Stimulated activated CD4-positive, alpha-beta T cell treated with anti-CD3 and anti-CD28 coated beads, Interleukin-12 subunit alpha, Interleukin-12 subunit beta, amount 100 ng/mL, for 4 hours (primary cell): ENCODE measurements at regions not wholly inside any gene's neighbourhood (a gene's known extent, or its start where the extent isn't known, plus 50 kb on each side); places are given as distances from the start of the nearest gene placed in this dataset.

Experiments
- DNase-seq: peaks from one replicate; pipeline ENCODE4 v3.0.0-alpha.2; 2020

DNA sequence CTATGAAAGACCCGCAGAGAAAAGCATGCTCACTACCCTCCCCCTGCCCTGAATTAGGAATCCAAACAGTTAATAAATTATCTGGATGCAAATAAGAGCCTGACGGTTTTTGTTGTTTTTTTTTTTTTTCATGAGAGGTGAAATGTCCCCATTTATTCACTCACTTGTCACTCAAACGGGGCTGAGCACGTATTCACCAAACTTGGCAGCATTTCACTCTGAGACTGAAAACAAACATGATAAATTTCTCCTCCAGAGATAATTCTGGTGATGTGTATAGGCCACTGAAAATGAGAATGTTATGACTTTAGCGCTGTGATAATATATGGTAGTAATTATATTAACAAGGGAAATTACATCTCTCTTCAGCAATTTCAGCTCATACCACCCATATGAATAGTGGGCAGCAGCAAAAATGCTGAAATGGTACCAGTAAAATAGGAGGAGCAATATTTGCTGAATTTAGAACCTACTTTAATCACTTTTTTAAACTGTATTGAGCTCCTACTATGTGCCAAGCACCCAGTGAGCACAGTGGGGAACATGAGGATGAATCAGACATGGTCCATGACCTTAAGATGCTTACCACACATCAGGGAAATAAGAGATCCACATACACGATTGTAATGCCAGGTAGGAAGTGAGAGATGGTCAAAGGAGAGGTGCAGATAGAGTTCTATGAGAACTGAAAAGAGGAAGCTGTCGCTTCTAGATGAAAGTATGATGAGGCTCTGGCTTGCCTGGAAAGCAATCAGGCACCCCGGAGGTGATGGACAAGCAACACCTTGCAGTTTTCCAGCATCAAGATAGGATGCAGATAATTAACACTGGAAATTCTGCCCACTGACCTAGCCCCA lies 286.5 kb upstream of the TMPO start:
- DNase-seq: no peak

GRCh38 chr12:98229540-98229924 lies 285.9 kb upstream of the TMPO start:
- DNase-seq: no peak

GRCh38 chr12:98232753-98233390 lies 282.5 kb upstream of the TMPO start:
- no peak for DNase-seq

GRCh38 chr12:98235301-98235700 lies 280.1 kb upstream of the TMPO start:
- DNase-seq: no peak

- DNase-seq: no peak
Observed at GRCh38 chr12:98238515-98239130, 276.8 kb upstream of the TMPO start.

DNA sequence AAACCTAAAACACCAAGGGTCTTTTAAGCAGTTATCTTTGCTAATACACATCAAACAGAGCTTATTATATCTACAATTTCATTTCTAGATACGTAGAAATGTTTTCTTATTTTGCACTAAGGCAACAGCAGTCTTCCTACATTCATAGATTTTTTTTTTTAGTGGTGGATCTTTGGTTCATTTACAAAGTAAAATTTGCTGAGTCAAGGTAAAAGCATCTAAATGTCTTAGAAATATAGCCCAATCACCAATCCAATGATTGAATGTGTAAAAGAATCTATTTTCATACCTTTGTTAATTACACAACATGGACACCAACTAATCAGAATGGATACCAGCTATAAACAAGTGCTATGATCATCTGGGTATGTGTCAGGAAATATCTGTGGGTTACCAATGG lies 272.2 kb upstream of the TMPO start:
- no peak for DNase-seq

- DNase-seq: no peak
Observed at GRCh38 chr12:98244136-98244535, 271.3 kb upstream of the TMPO start.

GRCh38 chr12:98253207-98254037 lies 262.0 kb upstream of the TMPO start:
- no peak for DNase-seq

DNA sequence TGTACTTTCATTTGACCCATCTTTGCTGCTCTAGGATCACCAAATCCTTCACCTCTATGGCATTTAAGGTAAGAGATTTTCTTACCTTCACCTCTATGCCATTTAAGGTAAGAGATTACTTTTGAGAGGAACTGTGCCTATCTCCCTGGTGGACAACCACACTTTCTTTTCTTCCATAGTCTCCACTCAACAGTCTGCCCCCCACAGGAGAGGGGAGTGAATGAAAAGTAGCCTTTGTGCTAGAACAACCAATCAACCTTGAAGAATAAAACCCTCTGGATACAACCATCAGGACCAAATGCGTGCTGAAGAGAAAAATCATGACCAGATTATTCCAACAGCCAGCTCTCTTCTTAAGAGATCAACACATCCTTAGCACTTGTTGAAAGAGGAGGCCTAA lies 258.6 kb upstream of the TMPO start:
- DNase-seq: no peak

DNA sequence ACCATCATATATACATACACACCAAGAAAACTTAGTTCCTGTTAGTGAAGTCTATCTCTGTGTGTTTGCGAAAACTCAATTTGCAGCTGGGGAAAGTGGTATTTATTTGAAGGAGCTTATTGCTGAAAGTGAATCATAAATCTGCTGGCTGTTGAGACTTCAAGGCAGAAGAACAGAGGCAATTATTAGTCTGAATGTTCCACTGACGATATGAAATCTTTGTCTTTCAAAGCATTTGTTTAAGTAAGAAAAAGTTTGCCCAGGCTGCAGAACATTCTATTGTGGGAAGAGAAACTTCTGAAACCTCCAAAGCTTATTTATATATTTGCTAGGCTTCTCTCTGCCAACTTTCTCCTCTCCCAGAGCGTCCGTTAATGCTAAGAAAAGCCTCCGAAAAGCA lies 255.7 kb upstream of the TMPO start:
- DNase-seq: no peak

- no peak for DNase-seq
Observed at GRCh38 chr12:98260276-98260675, 255.1 kb upstream of the TMPO start.

DNA sequence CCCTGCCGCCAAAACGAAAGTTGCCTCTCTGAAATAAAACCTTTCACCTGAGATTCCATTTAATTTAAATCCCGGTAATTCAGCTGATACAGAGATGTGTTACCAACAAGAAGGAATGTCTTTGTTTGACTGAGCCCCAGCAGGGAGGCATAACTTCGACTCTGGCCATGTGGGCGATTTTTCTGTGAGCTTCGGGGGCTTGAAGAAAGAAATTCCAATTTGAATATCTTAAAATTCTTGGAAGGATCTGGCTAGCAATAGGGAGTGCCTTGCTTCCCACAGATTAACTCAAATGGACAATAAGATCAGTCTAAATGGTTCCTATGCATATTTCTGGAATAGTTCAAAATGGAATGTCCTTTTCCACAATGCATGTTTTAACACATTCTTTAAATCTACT lies 252.5 kb upstream of the TMPO start:
- DNase-seq: no peak

- no peak for DNase-seq
Observed at GRCh38 chr12:98274430-98275130, 240.8 kb upstream of the TMPO start.

DNA sequence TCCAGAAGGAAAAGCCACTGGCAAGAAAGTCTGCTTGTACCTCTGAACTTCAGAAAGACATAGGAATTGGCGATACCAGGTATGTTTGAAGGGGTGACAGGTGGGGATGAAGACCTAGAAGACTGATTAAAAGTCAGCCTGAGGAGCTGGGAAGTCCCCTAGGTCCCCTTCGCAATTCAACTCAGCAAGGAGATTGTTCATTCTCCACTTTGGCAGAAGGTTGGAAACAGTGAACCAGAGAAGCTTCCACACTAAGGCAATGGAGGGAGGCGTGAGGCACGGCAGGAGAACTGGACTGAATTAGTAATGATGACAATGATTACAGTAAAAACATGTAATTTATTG lies 240.3 kb upstream of the TMPO start:
- no peak for DNase-seq

GRCh38 chr12:98280152-98280551 lies 235.2 kb upstream of the TMPO start:
- no peak for DNase-seq

GRCh38 chr12:98280621-98281020 lies 234.8 kb upstream of the TMPO start:
- DNase-seq: no peak

GRCh38 chr12:98291828-98292227 lies 223.6 kb upstream of the TMPO start:
- no peak for DNase-seq

DNA sequence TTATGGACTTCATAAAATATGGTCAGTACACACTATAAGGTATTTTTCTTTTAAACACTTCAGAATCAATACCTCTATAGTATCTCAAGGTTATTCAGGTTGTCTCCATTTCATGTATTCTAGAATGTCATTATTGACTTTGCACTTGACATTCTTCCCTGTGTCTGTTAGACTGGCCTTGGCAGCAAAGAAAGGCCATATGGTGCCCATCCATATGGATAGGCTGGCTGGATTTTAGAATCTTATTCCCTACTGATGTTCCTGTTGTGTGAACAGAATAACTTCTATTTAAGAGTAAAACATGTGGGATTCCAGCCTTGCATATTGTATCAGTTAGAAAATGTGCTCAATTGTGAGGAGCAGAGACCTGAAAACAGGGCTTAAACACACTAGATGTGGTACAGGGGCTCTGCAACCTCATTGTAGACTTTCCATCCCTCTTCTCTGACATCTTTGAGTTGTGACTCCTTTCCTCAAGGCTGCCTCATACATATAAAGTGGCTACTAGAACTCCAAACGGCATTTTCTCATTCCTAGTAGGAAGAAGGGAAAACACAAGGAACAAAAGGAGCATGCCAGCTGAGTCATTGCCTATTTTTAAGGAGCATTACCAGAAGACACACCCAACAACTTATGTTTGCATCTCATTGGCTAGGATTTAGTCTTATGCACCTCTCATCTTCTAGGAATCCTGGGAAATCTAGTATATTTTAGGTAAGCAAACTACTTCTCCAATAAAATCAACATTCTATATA lies 221.2 kb upstream of the TMPO start:
- no peak for DNase-seq

- no peak for DNase-seq
Observed at GRCh38 chr12:98295681-98296080, 219.7 kb upstream of the TMPO start.

- DNase-seq: no peak
Observed at GRCh38 chr12:98296462-98297079, 218.8 kb upstream of the TMPO start.

DNA sequence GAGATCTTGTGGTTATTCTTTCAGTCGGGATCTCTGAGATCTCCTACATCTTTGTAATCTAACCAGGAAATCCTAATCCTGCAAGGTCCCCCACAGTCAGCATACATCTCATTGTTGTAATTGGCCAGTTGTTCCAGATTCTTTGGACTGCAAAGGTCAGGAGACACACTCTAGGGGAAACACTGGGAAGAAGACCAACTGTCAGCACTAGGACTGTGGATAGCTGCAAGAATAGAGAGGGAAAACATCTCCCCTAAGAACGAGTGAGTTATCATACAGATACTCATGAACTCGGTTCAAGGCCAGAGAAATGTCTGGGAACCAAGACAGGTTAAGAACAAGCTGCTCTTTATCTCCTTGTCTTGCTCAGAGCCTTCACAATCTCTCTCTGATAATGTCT lies 217.9 kb upstream of the TMPO start:
- DNase-seq: no peak

- no peak for DNase-seq
Observed at GRCh38 chr12:98308141-98308540, 207.2 kb upstream of the TMPO start.
